ENCODE measurements at regions not wholly inside any gene's neighbourhood (a gene's known extent, or its start where the extent isn't known, plus 50 kb on each side); places are given as distances from the start of the nearest gene placed in this dataset.

DNA sequence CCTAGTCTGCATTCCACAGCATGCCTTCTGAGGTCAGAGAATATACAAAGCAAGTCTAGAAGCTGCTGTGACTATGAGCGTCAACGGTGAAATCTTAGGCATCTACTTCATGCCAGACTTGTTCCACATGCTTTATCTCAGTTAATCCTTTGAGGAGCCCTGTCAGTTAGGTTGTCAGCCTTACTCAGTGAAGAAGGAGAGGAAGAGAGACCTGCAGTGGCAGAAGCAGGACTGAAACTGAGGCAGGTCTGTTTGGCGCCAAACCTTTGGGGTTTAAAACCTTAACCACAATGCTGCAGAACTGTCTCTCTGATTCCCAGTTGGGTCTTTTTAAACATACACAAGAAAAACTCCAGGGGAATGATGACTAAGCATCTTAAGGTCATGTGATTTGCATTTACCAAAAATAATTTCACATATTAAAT, 139.0 kb upstream of the LIPC start:
- TF ChIP-seq, protein P1, sequence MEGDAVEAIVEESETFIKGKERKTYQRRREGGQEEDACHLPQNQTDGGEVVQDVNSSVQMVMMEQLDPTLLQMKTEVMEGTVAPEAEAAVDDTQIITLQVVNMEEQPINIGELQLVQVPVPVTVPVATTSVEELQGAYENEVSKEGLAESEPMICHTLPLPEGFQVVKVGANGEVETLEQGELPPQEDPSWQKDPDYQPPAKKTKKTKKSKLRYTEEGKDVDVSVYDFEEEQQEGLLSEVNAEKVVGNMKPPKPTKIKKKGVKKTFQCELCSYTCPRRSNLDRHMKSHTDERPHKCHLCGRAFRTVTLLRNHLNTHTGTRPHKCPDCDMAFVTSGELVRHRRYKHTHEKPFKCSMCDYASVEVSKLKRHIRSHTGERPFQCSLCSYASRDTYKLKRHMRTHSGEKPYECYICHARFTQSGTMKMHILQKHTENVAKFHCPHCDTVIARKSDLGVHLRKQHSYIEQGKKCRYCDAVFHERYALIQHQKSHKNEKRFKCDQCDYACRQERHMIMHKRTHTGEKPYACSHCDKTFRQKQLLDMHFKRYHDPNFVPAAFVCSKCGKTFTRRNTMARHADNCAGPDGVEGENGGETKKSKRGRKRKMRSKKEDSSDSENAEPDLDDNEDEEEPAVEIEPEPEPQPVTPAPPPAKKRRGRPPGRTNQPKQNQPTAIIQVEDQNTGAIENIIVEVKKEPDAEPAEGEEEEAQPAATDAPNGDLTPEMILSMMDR (conservative IDR thresholded peaks at IDR 0.05 in 1 of 2, IDR thresholded peaks at IDR 0.05 in 1 of 2; ENCODE audit: extremely low read depth in 1 of 2, insufficient read depth in 1 of 2, low read depth in 1 of 2, low read length in 2 of 2), result no peak
- no peak for TF ChIP-seq EZH2 (IDR thresholded peaks at IDR 0.05; ENCODE audit: borderline replicate concordance, low read length)

Measured in mammary epithelial cell (primary cell).